ENCODE measurements at regions not wholly inside any gene's neighbourhood (a gene's known extent, or its start where the extent isn't known, plus 50 kb on each side); places are given as distances from the start of the nearest gene placed in this dataset.

- in situ Hi-C loops (cut with MboI; ENCODE audit: low sequenced_read_pairs): loop anchor here (10.0 kb wide), 1 partner anchor 141 kb away; no protein-coding TSS in a partner anchor
- CTCF ChIA-PET: no interaction called here
- H4K20me1 ChIP-seq (ENCODE audit: insufficient read depth, low read length): no peaks in the 10 kb centered on the region
- WGBS, 2 experiments (ENCODE audit: extremely low coverage in 2 of 2, insufficient read length in 1 of 2): no CpG with 5 or more reads among the region's 1 CpG
- H2BK120ac ChIP-seq (ENCODE audit: low read depth, low read length): no peak overlapping the region
- H4K91ac ChIP-seq (ENCODE audit: insufficient read depth, low read depth, low read length): no peak overlapping the region
- peaks cover 5% of the 10 kb centered on the region for H3K4me1 ChIP-seq (ENCODE audit: control insufficient read depth, insufficient read depth, low read length)
- intact Hi-C loops (cut with micrococcal nuclease): loop anchor here (10.0 kb wide), 1 partner anchor 321 kb away; no protein-coding TSS in a partner anchor
- no peak overlapping the region for H2AK9ac ChIP-seq (replicated peaks; ENCODE audit: low read depth, low read length, poor library complexity)
- H3K9me1 ChIP-seq (ENCODE audit: insufficient read depth, low read length): no peaks in the 10 kb centered on the region
- no peak overlapping the region for H3K56ac ChIP-seq (ENCODE audit: extremely low read depth, insufficient read depth, low read length)
- H2AK5ac ChIP-seq (ENCODE audit: low read depth, low read length): no peak overlapping the region
- H3K4me2 ChIP-seq (ENCODE audit: low read depth, low read length): no peak overlapping the region
- no peak overlapping the region for H3K27ac ChIP-seq (ENCODE audit: insufficient read depth, low read length)
- H2BK20ac ChIP-seq (ENCODE audit: low read depth, low read length): no peak overlapping the region
- POLR2A ChIA-PET (ENCODE audit: unreplicated experiment): no interaction called here
- no TSS peak for BruUV-seq (replicated peaks)
- H3K27me3 ChIP-seq (ENCODE audit: control insufficient read depth, insufficient read depth, low read length): no peaks in the 10 kb centered on the region
- H3K79me1 ChIP-seq (ENCODE audit: low read depth in 1 of 2, low read length in 2 of 2): no peaks in the 10 kb centered on the region
- peak; percentile 30 for DNase-seq
- H2BK15ac ChIP-seq (ENCODE audit: low read depth, low read length): peak overlapping the region; percentile 54; the same call in 1 of the 3 replicates
- no peak overlapping the region for H3K23ac ChIP-seq (ENCODE audit: low read depth, low read length)
- H3K9ac ChIP-seq (ENCODE audit: low read depth, low read length): no peak overlapping the region
- H3K9me3 ChIP-seq (ENCODE audit: control insufficient read depth, insufficient read depth, low read length): no peaks in the 10 kb centered on the region
- TF ChIP-seq MAFK (IDR thresholded peaks at IDR 0.05; ENCODE audit: low read depth, low read length): no peak
- no peak for TF ChIP-seq ELK1 (IDR thresholded peaks at IDR 0.05; ENCODE audit: borderline replicate concordance, low read depth, low read length)
- no peak for TF ChIP-seq MXI1 (IDR thresholded peaks at IDR 0.05; ENCODE audit: borderline replicate concordance, low read depth, low read length)
- TF ChIP-seq BHLHE40 (IDR thresholded peaks at IDR 0.05; ENCODE audit: low read depth, low read length): no peak
- no peak for TF ChIP-seq RFX5 (IDR thresholded peaks at IDR 0.05; ENCODE audit: low read depth, low read length)
- no peak for TF ChIP-seq RAD21 (IDR thresholded peaks at IDR 0.05; ENCODE audit: low read length)
- no peak for TF ChIP-seq POLR2A (IDR thresholded peaks at IDR 0.05; ENCODE audit: low read depth, low read length)
- no peak for TF ChIP-seq RCOR1 (IDR thresholded peaks at IDR 0.05; ENCODE audit: insufficient replicate concordance, low read length)
- no peak for TF ChIP-seq CTCF (conservative IDR thresholded peaks at IDR 0.05; ENCODE audit: low read depth, low read length)
- TF ChIP-seq SMC3 (IDR thresholded peaks at IDR 0.05; ENCODE audit: low read depth, low read length): no peak
- no peak for TF ChIP-seq USF2 (IDR thresholded peaks at IDR 0.05; ENCODE audit: low read depth, low read length)
- TF ChIP-seq MAZ (IDR thresholded peaks at IDR 0.05; ENCODE audit: borderline replicate concordance, low read depth, low read length): no peak
- no peak for TF ChIP-seq CEBPB (IDR thresholded peaks at IDR 0.05; ENCODE audit: low read depth, low read length)
- H2AFZ ChIP-seq (replicated peaks; ENCODE audit: low read length, poor library complexity): no peak overlapping the region
- no peak overlapping the region for H2BK5ac ChIP-seq (ENCODE audit: low read depth, low read length, poor library complexity, severe bottlenecking)
- no peak overlapping the region for H4K5ac ChIP-seq (ENCODE audit: low read depth, low read length)
- no peak overlapping the region for H3K4ac ChIP-seq (ENCODE audit: low read depth, low read length)
- ATAC-seq (ENCODE audit: low read depth): no peak
- dilution Hi-C loops (cut with HindIII; ENCODE audit: low sequenced_read_pairs, unreplicated experiment): no loop called here
- H3K36me3 ChIP-seq (ENCODE audit: control insufficient read depth, insufficient read depth, low read length): no peaks in the 10 kb centered on the region
- no peak overlapping the region for H4K8ac ChIP-seq (ENCODE audit: low read depth in 2 of 2, low read length in 2 of 2)
- no peak overlapping the region for H3K4me3 ChIP-seq (ENCODE audit: insufficient read depth, low read depth, low read length)
- H3K14ac ChIP-seq (replicated peaks; ENCODE audit: low read depth, low read length): no peak overlapping the region
- no peak overlapping the region for H3K18ac ChIP-seq (ENCODE audit: low read depth, low read length)
Observed at GRCh38 chr12:19896041-19896440, 456.7 kb downstream of the AEBP2 start.
